A549 (cell line): ENCODE measurements at regions not wholly inside any gene's neighbourhood (a gene's known extent, or its start where the extent isn't known, plus 50 kb on each side); places are given as distances from the start of the nearest gene placed in this dataset.

Source experiments
- ATAC-seq, 2 experiments: fragments of 200-7000 bp in 1 of 2; fragments of >200 bp in 1 of 2; cut with Nextera tagmentation in 1 of 2; cut with Tn5 transposase in 1 of 2; 3 replicates each; pipeline versions ENCODE4 v1.8.0 to v1.9.1; 2018 to 2020; ENCODE audit warnings: mild to moderate bottlenecking in 1 of 2, moderate library complexity in 1 of 2
- CTCF ChIA-PET: fragments of 300-600 bp; sonication (Branson Sonifier 250); formaldehyde crosslinking; extraction: SDS; loops from one replicate; lab custom pipeline; 2021; ENCODE audit warnings: antibody characterized with exemption, inconsistent platforms; lab: Yijun Ruan, JAX
- POLR2A ChIA-PET: fragments of 350-600 bp; formaldehyde crosslinking; extraction: SDS; loops from one replicate; lab custom pipeline; 2021; ENCODE audit warnings: antibody characterized with exemption, inconsistent platforms; lab: Yijun Ruan, JAX
- DNase-seq, 2 experiments: peaks; one replicate each; pipeline versions ENCODE4 v3.0.0 to v3.0.0-alpha.2; 2011 to 2016; ENCODE audit warnings: low read depth in 1 of 2, low spot score in 1 of 2
- FAIRE-seq: peaks from 2 replicates; lab custom pipeline; 2011; peaks lifted over from hg19 to GRCh38; lab: Jason Lieb, UNC
- H3K27ac ChIP-seq, 2 experiments: fragments of >200 bp; sonication (Bioruptor Twin); formaldehyde crosslinking; 3 replicates each; pipeline ENCODE4 v1.5.1; 2016 to 2017
- H3K4me1 ChIP-seq: fragments of >200 bp; sonication (Bioruptor Twin); formaldehyde crosslinking; 3 replicates; pipeline ENCODE4 v1.6.1; 2016
- H3K4me2 ChIP-seq: fragments of >200 bp; sonication (Bioruptor Twin); formaldehyde crosslinking; 3 replicates; pipeline ENCODE4 v1.6.1; 2016
- H3K4me3 ChIP-seq: fragments of >200 bp; sonication (Bioruptor Twin); formaldehyde crosslinking; 3 replicates; pipeline ENCODE4 v1.5.1; 2016
- H3K9me3 ChIP-seq: fragments of >200 bp; sonication (Bioruptor Twin); formaldehyde crosslinking; 3 replicates; pipeline ENCODE4 v1.6.1; 2016
- ATOH8 ChIP-seq: fragments of 250-450 bp; sonication (Bioruptor Pico); IDR thresholded peaks from 2 replicates; pipeline ENCODE4 v1.5.0; 2020; ENCODE audit warnings: low read depth, mild to moderate bottlenecking, moderate library complexity
- EHF ChIP-seq: fragments of 250-450 bp; sonication (Bioruptor Pico); IDR thresholded peaks from 2 replicates; pipeline ENCODE4 v1.5.0; 2020; ENCODE audit warnings: mild to moderate bottlenecking
- ESRRA ChIP-seq: fragments of 150-350 bp; IDR thresholded peaks from 2 replicates; pipeline ENCODE4 v1.6.1; 2014; ENCODE audit warnings: mild to moderate bottlenecking, low read length, borderline replicate concordance
- GATA3 ChIP-seq: IDR thresholded peaks from 2 replicates; pipeline ENCODE4 v1.6.1; 2012; ENCODE audit warnings: borderline replicate concordance
- HOXB13 ChIP-seq: fragments of 250-450 bp; sonication (Bioruptor Pico); IDR thresholded peaks from 2 replicates; pipeline ENCODE4 v1.5.0; 2020; ENCODE audit warnings: low read depth, mild to moderate bottlenecking, moderate library complexity
- JUN ChIP-seq, 2 experiments: fragments of >200 bp; sonication (Bioruptor Twin); formaldehyde crosslinking; IDR thresholded peaks; 2 replicates in 1 of 2; 3 replicates in 1 of 2; pipeline ENCODE4 v1.6.1; 2016 to 2017
- KDM1A ChIP-seq: fragments of 200-600 bp; sonication (generic); IDR thresholded peaks from 2 replicates; pipeline ENCODE4 v1.6.1; 2016; ENCODE audit warnings: low read depth, mild to moderate bottlenecking
- KDM5A ChIP-seq: fragments of 200-600 bp; sonication (generic); IDR thresholded peaks from 2 replicates; pipeline ENCODE4 v1.6.1; 2016; ENCODE audit warnings: antibody characterized with exemption, mild to moderate bottlenecking
- NFE2L2 ChIP-seq: fragments of 150-350 bp; conservative IDR thresholded peaks from 2 replicates; pipeline ENCODE4 v1.6.1; 2014; ENCODE audit warnings: low read length
- NPAS2 ChIP-seq: fragments of 250-450 bp; sonication (Bioruptor Pico); IDR thresholded peaks from 2 replicates; pipeline ENCODE4 v1.8.0; 2022; ENCODE audit warnings: mild to moderate bottlenecking, moderate library complexity, borderline replicate concordance
- NR3C1 ChIP-seq: fragments of >200 bp; sonication (Bioruptor Twin); formaldehyde crosslinking; IDR thresholded peaks from 3 replicates; pipeline ENCODE4 v1.6.1; 2017
- PBX3 ChIP-seq: IDR thresholded peaks from 2 replicates; pipeline ENCODE4 v1.6.1; 2012
- PHF8 ChIP-seq: fragments of 200-600 bp; sonication (generic); IDR thresholded peaks from 2 replicates; pipeline ENCODE4 v1.6.1; 2016; ENCODE audit warnings: low read depth, mild to moderate bottlenecking, antibody characterized with exemption, moderate library complexity, borderline replicate concordance
- RAD21 ChIP-seq, 2 experiments: fragments of >200 bp in 1 of 2; sonication (Bioruptor Twin) in 1 of 2; formaldehyde crosslinking in 1 of 2; IDR thresholded peaks in 1 of 2; conservative IDR thresholded peaks in 1 of 2; 2 replicates in 1 of 2; 3 replicates in 1 of 2; pipeline ENCODE4 v1.6.1; 2012 to 2018; ENCODE audit warnings: inconsistent platforms in 1 of 2
- RARB ChIP-seq: fragments of 250-450 bp; sonication (Bioruptor Pico); IDR thresholded peaks from 2 replicates; pipeline ENCODE4 v1.8.0; 2021; ENCODE audit warnings: mild to moderate bottlenecking, moderate library complexity
- RCOR1 ChIP-seq: fragments of 150-350 bp; IDR thresholded peaks from 2 replicates; pipeline ENCODE4 v1.6.1; 2014; ENCODE audit warnings: antibody characterized with exemption, low read length, low read depth
- RFX5 ChIP-seq: fragments of 450-650 bp; IDR thresholded peaks from 2 replicates; pipeline ENCODE4 v1.7.1; 2014; ENCODE audit warnings: antibody characterized with exemption, mild to moderate bottlenecking, moderate library complexity
- RNF2 ChIP-seq: fragments of 200-600 bp; sonication (generic); IDR thresholded peaks from 2 replicates; pipeline ENCODE4 v1.6.1; 2016; ENCODE audit warnings: low read depth, mild to moderate bottlenecking, antibody characterized with exemption, moderate library complexity, borderline replicate concordance
- SMC3 ChIP-seq: fragments of >200 bp; sonication (Bioruptor Twin); formaldehyde crosslinking; IDR thresholded peaks from 3 replicates; pipeline ENCODE4 v1.6.1; 2018; ENCODE audit warnings: inconsistent platforms
- TFCP2L1 ChIP-seq: fragments of 250-450 bp; sonication (Bioruptor Pico); IDR thresholded peaks from 2 replicates; pipeline ENCODE4 v1.5.0; 2021; ENCODE audit warnings: mild to moderate bottlenecking
- USF2 ChIP-seq: fragments of 450-650 bp; IDR thresholded peaks from 2 replicates; pipeline ENCODE4 v1.6.1; 2014; ENCODE audit warnings: antibody characterized with exemption
- ZC3H11A ChIP-seq: fragments of 450-650 bp; IDR thresholded peaks from 2 replicates; pipeline ENCODE4 v1.6.1; 2014; ENCODE audit warnings: antibody characterized with exemption, mild to moderate bottlenecking
- ZFP36 ChIP-seq: fragments of 450-650 bp; IDR thresholded peaks from 2 replicates; pipeline ENCODE4 v1.6.1; 2014; ENCODE audit warnings: borderline replicate concordance; ENCODE audit not compliant: partially characterized antibody
- WGBS: methylation state at CpG from one replicate; pipeline ENCODE4 v1.1.6; 2017; ENCODE audit errors: missing lambda C conversion rate; 5-methylcytosine and 5-hydroxymethylcytosine counted together
- TF ChIP-seq, protein P1 (sequence below): fragments of 250-450 bp; sonication (Bioruptor Pico); IDR thresholded peaks from 2 replicates; pipeline ENCODE4 v1.5.0; 2021; ENCODE audit warnings: mild to moderate bottlenecking, moderate library complexity, borderline replicate concordance
- TF ChIP-seq, protein P2 (sequence below): fragments of 150-350 bp; IDR thresholded peaks from 2 replicates; pipeline ENCODE4 v1.6.1; 2014; ENCODE audit warnings: low read depth, mild to moderate bottlenecking, low read length
- TF ChIP-seq, protein P3 (sequence below): IDR thresholded peaks from 2 replicates; pipeline ENCODE4 v1.6.1; 2012
- TF ChIP-seq, protein P4 (sequence below): fragments of 200-600 bp; sonication (generic); IDR thresholded peaks from 2 replicates; pipeline ENCODE4 v1.6.1; 2016; ENCODE audit warnings: antibody characterized with exemption, mild to moderate bottlenecking, moderate library complexity

DNA sequence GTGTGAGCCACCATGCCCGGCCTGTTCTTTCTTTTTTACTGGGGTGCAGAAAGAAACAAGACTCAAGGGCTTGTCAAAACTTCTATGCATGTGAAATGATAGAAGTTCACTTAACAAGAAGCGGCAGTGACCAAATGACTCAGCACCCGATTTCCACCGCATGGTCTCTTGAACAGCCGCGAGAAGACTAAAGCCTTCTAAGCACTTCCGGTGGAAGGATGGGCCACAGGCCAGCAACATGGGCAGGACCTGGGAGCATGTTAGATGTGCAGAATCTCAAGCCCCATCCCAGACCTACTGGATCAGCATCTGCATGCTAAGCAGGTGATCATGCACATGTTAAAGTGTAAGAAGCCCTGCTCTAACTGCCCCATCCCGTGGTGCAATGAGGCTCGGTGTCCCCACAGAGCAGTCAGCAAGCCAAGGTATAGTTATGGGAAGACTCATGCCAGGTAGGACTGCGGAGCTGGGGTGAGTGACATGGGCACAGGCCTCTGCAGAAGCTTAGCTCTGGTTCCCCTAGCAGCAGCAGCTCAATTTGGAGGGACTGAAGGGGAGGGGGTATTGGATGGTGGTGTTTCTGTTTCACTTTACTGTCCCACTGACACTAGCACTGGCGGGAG lies 88.5 kb upstream of the HNF1B start:
- WGBS = 87% methylated on average over 11 of the region's 11 CpGs
- Histone ChIP-seq H3K27ac (no peak overlapping the region), H3K4me3 (no peak overlapping the region), H3K9me3 (no peaks in the 10 kb centered on the region), H3K4me2 (no peak overlapping the region), H3K4me1 (peaks cover 9% of the 10 kb centered on the region)
- no peak for DNase-seq
- FAIRE-seq = no peak
- CTCF ChIA-PET = interaction anchor here (1.1 to 4.2 kb wide), 3 partner anchors 9 to 21 kb away, joined by 3 to 39 read pairs (median 18); no protein-coding TSS in a partner anchor
- no peak for ATAC-seq
- no peak for TF ChIP-seq RFX5
- no peak for TF ChIP-seq KDM5A
- TF ChIP-seq RCOR1 = no peak
- TF ChIP-seq NPAS2 (CRISPR knock-in tag) = no peak
- no peak for TF ChIP-seq HOXB13 (CRISPR knock-in tag)
- no peak for TF ChIP-seq KDM1A
- no peak for TF ChIP-seq RARB (CRISPR knock-in tag)
- TF ChIP-seq ZC3H11A = no peak
- TF ChIP-seq, protein P1, sequence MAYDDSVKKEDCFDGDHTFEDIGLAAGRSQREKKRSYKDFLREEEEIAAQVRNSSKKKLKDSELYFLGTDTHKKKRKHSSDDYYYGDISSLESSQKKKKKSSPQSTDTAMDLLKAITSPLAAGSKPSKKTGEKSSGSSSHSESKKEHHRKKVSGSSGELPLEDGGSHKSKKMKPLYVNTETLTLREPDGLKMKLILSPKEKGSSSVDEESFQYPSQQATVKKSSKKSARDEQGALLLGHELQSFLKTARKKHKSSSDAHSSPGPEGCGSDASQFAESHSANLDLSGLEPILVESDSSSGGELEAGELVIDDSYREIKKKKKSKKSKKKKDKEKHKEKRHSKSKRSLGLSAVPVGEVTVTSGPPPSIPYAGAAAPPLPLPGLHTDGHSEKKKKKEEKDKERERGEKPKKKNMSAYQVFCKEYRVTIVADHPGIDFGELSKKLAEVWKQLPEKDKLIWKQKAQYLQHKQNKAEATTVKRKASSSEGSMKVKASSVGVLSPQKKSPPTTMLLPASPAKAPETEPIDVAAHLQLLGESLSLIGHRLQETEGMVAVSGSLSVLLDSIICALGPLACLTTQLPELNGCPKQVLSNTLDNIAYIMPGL (CRISPR knock-in tag) = no peak
- no peak for TF ChIP-seq RNF2
- TF ChIP-seq TFCP2L1 = no peak
- TF ChIP-seq, protein P2, sequence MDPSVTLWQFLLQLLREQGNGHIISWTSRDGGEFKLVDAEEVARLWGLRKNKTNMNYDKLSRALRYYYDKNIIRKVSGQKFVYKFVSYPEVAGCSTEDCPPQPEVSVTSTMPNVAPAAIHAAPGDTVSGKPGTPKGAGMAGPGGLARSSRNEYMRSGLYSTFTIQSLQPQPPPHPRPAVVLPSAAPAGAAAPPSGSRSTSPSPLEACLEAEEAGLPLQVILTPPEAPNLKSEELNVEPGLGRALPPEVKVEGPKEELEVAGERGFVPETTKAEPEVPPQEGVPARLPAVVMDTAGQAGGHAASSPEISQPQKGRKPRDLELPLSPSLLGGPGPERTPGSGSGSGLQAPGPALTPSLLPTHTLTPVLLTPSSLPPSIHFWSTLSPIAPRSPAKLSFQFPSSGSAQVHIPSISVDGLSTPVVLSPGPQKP = no peak
- no peak for TF ChIP-seq PHF8
- no peak for TF ChIP-seq ESRRA
- TF ChIP-seq GATA3 = no peak
- no peak for TF ChIP-seq ATOH8
- POLR2A ChIA-PET = no interaction called here

GRCh38 chr17:37831986-37832385 lies 87.1 kb upstream of the HNF1B start:
- Histone ChIP-seq H3K4me2 (no peak overlapping the region), H3K9me3 (no peaks in the 10 kb centered on the region), H3K27ac (no peak overlapping the region)
- WGBS = 95% methylated on average over 2 of the region's 2 CpGs
- FAIRE-seq = no peak
- TF ChIP-seq, protein P3, sequence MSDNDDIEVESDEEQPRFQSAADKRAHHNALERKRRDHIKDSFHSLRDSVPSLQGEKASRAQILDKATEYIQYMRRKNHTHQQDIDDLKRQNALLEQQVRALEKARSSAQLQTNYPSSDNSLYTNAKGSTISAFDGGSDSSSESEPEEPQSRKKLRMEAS = no peak
- TF ChIP-seq, protein P4, sequence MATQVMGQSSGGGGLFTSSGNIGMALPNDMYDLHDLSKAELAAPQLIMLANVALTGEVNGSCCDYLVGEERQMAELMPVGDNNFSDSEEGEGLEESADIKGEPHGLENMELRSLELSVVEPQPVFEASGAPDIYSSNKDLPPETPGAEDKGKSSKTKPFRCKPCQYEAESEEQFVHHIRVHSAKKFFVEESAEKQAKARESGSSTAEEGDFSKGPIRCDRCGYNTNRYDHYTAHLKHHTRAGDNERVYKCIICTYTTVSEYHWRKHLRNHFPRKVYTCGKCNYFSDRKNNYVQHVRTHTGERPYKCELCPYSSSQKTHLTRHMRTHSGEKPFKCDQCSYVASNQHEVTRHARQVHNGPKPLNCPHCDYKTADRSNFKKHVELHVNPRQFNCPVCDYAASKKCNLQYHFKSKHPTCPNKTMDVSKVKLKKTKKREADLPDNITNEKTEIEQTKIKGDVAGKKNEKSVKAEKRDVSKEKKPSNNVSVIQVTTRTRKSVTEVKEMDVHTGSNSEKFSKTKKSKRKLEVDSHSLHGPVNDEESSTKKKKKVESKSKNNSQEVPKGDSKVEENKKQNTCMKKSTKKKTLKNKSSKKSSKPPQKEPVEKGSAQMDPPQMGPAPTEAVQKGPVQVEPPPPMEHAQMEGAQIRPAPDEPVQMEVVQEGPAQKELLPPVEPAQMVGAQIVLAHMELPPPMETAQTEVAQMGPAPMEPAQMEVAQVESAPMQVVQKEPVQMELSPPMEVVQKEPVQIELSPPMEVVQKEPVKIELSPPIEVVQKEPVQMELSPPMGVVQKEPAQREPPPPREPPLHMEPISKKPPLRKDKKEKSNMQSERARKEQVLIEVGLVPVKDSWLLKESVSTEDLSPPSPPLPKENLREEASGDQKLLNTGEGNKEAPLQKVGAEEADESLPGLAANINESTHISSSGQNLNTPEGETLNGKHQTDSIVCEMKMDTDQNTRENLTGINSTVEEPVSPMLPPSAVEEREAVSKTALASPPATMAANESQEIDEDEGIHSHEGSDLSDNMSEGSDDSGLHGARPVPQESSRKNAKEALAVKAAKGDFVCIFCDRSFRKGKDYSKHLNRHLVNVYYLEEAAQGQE = no peak
- no peak for TF ChIP-seq ESRRA
- TF ChIP-seq KDM5A = no peak
- no peak for TF ChIP-seq USF2
- TF ChIP-seq ZFP36 = no peak
- TF ChIP-seq JUN (IDR thresholded peaks at IDR 0.05) = no peak
- no peak for TF ChIP-seq PBX3
- no peak for TF ChIP-seq SMC3
- TF ChIP-seq EHF = no peak
- TF ChIP-seq NR3C1 = no peak
- TF ChIP-seq NFE2L2 = no peak
- no peak for TF ChIP-seq RAD21 (conservative IDR thresholded peaks at IDR 0.05 in 1 of 2, IDR thresholded peaks at IDR 0.05 in 1 of 2)
- TF ChIP-seq, all 56 proteins: peak for 0
- Histone ChIP-seq H3K4me1 (peaks cover 16% of the 10 kb centered on the region), H3K4me3 (no peak overlapping the region)
- CTCF ChIA-PET = interaction anchor here (1.9 to 4.2 kb wide), 3 partner anchors 11 to 182 kb away, joined by 10 to 39 read pairs (median 18); no protein-coding TSS in a partner anchor
- POLR2A ChIA-PET = no interaction called here
- ATAC-seq = no peak
- DNase-seq = no peak
